DOHH2 (cell line): ENCODE measurements at regions not wholly inside any gene's neighbourhood (a gene's known extent, or its start where the extent isn't known, plus 50 kb on each side); places are given as distances from the start of the nearest gene placed in this dataset.

ENCODE experiments used
- CTCF ChIP-seq: fragments of 200-600 bp; sonication (generic); IDR thresholded peaks from one replicate; pipeline ENCODE4 v1.5.1; 2014; ENCODE audit warnings: antibody characterized with exemption, mild to moderate bottlenecking, low read depth, low read length; ENCODE audit not compliant: poor library complexity, severe bottlenecking
- EZH2phosphoT487 ChIP-seq: fragments of 200-600 bp; sonication (generic); IDR thresholded peaks from 2 replicates; pipeline ENCODE4 v1.6.1; 2017; ENCODE audit warnings: borderline replicate concordance, mild to moderate bottlenecking, antibody characterized with exemption, low read length, moderate library complexity, mixed read lengths

- TF ChIP-seq CTCF (no peak), EZH2phosphoT487 (no peak)
Observed at GRCh38 chr2:119059940-119060339, 98.6 kb downstream of the C1QL2 start.
